ENCODE measurements at regions not wholly inside any gene's neighbourhood (a gene's known extent, or its start where the extent isn't known, plus 50 kb on each side); places are given as distances from the start of the nearest gene placed in this dataset.
A peak's percentile ranks its signal among the peaks of the same experiment; 100 is the strongest.

GRCh38 chr6:156686301-156686994 is 90.7 kb upstream of the ARID1B start:
- peak; percentile 59 for DNase-seq
- Histone ChIP-seq H3K36me3 (ENCODE audit: control insufficient read depth, insufficient read depth, low read length) (no peaks in the 10 kb centered on the region), H4K8ac (ENCODE audit: low read depth in 2 of 2, low read length in 2 of 2) (peak overlapping the region; percentile 93 to 95), H3K27ac (ENCODE audit: insufficient read depth, low read length) (peak overlapping the region; percentile 99), H2AFZ (replicated peaks; ENCODE audit: low read length, poor library complexity) (peak overlapping the region; percentile 97), H3K9me1 (ENCODE audit: insufficient read depth, low read length) (peaks cover 5% of the 10 kb centered on the region; the same call in 1 of the 2 replicates), H2AK9ac (replicated peaks; ENCODE audit: low read depth, low read length, poor library complexity) (peak overlapping the region; percentile 33), H2BK15ac (ENCODE audit: low read depth, low read length) (peak overlapping the region; percentile 68; the same call in 1 of the 3 replicates), H3K4me2 (ENCODE audit: low read depth, low read length) (peak overlapping the region; percentile 100), H3K56ac (ENCODE audit: extremely low read depth, insufficient read depth, low read length) (peak overlapping the region; percentile 98), H2BK5ac (ENCODE audit: low read depth, low read length, poor library complexity, severe bottlenecking) (peak overlapping the region; percentile 94), H3K4ac (ENCODE audit: low read depth, low read length) (peak overlapping the region; percentile 88), H4K5ac (ENCODE audit: low read depth, low read length) (peak overlapping the region; percentile 92), H3K18ac (ENCODE audit: low read depth, low read length) (peak overlapping the region; percentile 78), H2AK5ac (ENCODE audit: low read depth, low read length) (no peak overlapping the region), H3K9me3 (ENCODE audit: control insufficient read depth, insufficient read depth, low read length) (no peaks in the 10 kb centered on the region), H3K27me3 (ENCODE audit: control insufficient read depth, insufficient read depth, low read length) (no peaks in the 10 kb centered on the region), H2BK120ac (ENCODE audit: low read depth, low read length) (peak overlapping the region; percentile 88), H3K9ac (ENCODE audit: low read depth, low read length) (peak overlapping the region; percentile 94), H3K23ac (ENCODE audit: low read depth, low read length) (peak overlapping the region; percentile 75), H2BK20ac (ENCODE audit: low read depth, low read length) (peak overlapping the region; percentile 11; the same call in 1 of the 2 replicates), H4K91ac (ENCODE audit: insufficient read depth, low read depth, low read length) (peak overlapping the region; percentile 90), H4K20me1 (ENCODE audit: insufficient read depth, low read length) (no peaks in the 10 kb centered on the region), H3K79me1 (ENCODE audit: low read depth in 1 of 2, low read length in 2 of 2) (no peaks in the 10 kb centered on the region), H3K4me3 (ENCODE audit: insufficient read depth, low read depth, low read length) (peak overlapping the region; percentile 70), H3K4me1 (ENCODE audit: control insufficient read depth, insufficient read depth, low read length) (no peaks in the 10 kb centered on the region), H3K14ac (replicated peaks; ENCODE audit: low read depth, low read length) (peak overlapping the region; percentile 76)
- no peak for TF ChIP-seq BHLHE40 (IDR thresholded peaks at IDR 0.05; ENCODE audit: low read depth, low read length)
- no peak for TF ChIP-seq NFE2L2 (IDR thresholded peaks at IDR 0.05; ENCODE audit: low read depth, low read length)
- TF ChIP-seq CTCF (conservative IDR thresholded peaks at IDR 0.05; ENCODE audit: low read depth, low read length), result peak; percentile 36
- TF ChIP-seq SMC3 (IDR thresholded peaks at IDR 0.05; ENCODE audit: low read depth, low read length), result 0 out of 2 replicates have a peak, but pooled peaks have one; percentile 22
- peak; percentile 30 for ATAC-seq (ENCODE audit: low read depth)
- WGBS, 2 experiments (ENCODE audit: extremely low coverage in 2 of 2, insufficient read length in 1 of 2), result 0% methylated on average over 5 of the region's 15 CpGs; no CpG with 5 or more reads in 1 of the 2 experiments
- intact Hi-C loops (cut with micrococcal nuclease) (loop anchor here (1.0 to 10.0 kb wide), 4 partner anchors 122 to 1360 kb away; no protein-coding TSS in a partner anchor), dilution Hi-C loops (cut with HindIII; ENCODE audit: low sequenced_read_pairs, unreplicated experiment) (no loop called here), in situ Hi-C loops (cut with MboI; ENCODE audit: low sequenced_read_pairs) (loop anchor here (25.0 kb wide), 1 partner anchor 1349 kb away; no protein-coding TSS in a partner anchor)
- ChIA-PET CTCF (interaction anchor here (0.7 kb wide), 1 partner anchor 9 kb away, joined by 3 read pairs; no protein-coding TSS in a partner anchor), POLR2A (ENCODE audit: unreplicated experiment) (interaction anchor here (1.0 kb wide), 1 partner anchor 91 kb away, joined by 6 read pairs; the partner anchor contains the start of gene ARID1B)
- BruUV-seq (replicated peaks), result no TSS peak
